ENCODE measurements at regions not wholly inside any gene's neighbourhood (a gene's known extent, or its start where the extent isn't known, plus 50 kb on each side); places are given as distances from the start of the nearest gene placed in this dataset.

DNA sequence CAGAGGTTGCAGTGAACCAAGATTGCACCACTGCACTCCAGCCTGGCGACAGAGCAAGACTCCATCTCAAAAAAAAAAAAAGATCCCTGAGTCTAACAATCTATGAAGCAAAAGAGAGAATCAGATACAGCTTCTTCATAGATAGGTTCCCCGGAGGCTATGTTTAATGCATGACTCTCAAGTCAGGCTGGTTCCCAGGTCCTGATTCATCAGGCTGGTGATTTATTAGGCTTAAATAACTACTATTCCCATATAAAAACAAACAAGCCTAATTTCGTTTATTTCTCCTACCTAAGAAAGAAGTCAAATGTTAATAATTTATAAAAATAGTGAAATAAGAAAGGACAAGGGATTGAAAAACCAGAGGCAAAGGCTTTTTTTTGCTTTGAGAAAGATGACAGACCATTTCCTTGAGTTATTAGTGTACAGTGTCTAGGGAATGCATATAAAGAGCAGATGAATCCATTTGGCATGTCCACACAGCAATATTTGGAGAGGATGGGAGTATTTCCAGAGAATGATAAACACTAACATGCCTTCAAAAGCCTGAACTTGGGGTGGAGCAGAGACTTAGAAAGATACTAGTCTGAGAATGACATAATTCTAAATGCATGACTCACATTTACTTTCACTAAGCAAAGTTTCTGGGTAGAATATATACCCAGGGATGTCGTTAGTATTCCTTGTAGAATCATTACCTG is 115.3 kb downstream of the NREP start:
- peaks cover 30% of the 10 kb centered on the region for H3K36me3 Mint-ChIP-seq (ENCODE audit: unreplicated experiment)
- H3K9me3 Mint-ChIP-seq (ENCODE audit: unreplicated experiment): peaks cover 5% of the 10 kb centered on the region
- TF ChIP-seq, protein P1, sequence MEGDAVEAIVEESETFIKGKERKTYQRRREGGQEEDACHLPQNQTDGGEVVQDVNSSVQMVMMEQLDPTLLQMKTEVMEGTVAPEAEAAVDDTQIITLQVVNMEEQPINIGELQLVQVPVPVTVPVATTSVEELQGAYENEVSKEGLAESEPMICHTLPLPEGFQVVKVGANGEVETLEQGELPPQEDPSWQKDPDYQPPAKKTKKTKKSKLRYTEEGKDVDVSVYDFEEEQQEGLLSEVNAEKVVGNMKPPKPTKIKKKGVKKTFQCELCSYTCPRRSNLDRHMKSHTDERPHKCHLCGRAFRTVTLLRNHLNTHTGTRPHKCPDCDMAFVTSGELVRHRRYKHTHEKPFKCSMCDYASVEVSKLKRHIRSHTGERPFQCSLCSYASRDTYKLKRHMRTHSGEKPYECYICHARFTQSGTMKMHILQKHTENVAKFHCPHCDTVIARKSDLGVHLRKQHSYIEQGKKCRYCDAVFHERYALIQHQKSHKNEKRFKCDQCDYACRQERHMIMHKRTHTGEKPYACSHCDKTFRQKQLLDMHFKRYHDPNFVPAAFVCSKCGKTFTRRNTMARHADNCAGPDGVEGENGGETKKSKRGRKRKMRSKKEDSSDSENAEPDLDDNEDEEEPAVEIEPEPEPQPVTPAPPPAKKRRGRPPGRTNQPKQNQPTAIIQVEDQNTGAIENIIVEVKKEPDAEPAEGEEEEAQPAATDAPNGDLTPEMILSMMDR (IDR thresholded peaks at IDR 0.05; ENCODE audit: partially characterized antibody, unreplicated experiment): no peak
- no peaks in the 10 kb centered on the region for H3K4me1 Mint-ChIP-seq (ENCODE audit: low read depth, unreplicated experiment)
- no peak overlapping the region for H3K4me3 Mint-ChIP-seq (ENCODE audit: unreplicated experiment)
- no peak overlapping the region for H3K27ac Mint-ChIP-seq (ENCODE audit: unreplicated experiment)
- H3K27me3 Mint-ChIP-seq (ENCODE audit: unreplicated experiment): peaks cover 2% of the 10 kb centered on the region
- no peak for DNase-seq

DNA sequence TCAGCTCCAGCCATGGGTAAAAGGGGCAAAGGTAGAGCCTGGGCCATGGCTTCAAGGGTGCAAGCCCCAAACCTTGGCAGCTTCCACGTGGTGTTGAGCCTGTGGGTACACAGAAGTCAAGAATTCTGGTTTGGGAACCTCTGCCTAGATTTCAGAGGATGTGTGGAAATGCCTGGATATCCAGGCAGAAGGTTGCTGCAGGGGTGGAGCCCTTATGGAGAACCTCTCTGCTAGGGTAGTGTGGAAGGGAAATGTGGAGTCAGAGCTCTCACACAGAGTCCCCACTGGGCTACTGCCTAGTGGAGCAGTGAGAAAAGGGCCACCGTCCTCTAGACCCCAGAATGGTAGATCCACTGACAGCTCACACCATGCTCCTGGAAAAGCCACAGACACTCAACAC is 117.1 kb downstream of the NREP start:
- no peaks in the 10 kb centered on the region for H3K4me1 Mint-ChIP-seq (ENCODE audit: low read depth, unreplicated experiment)
- H3K27ac Mint-ChIP-seq (ENCODE audit: unreplicated experiment): no peak overlapping the region
- H3K9me3 Mint-ChIP-seq (ENCODE audit: unreplicated experiment): peaks cover 5% of the 10 kb centered on the region
- H3K4me3 Mint-ChIP-seq (ENCODE audit: unreplicated experiment): no peak overlapping the region
- TF ChIP-seq, protein P1 (IDR thresholded peaks at IDR 0.05; ENCODE audit: partially characterized antibody, unreplicated experiment): no peak
- H3K36me3 Mint-ChIP-seq (ENCODE audit: unreplicated experiment): peaks cover 31% of the 10 kb centered on the region
- H3K27me3 Mint-ChIP-seq (ENCODE audit: unreplicated experiment): peaks cover 2% of the 10 kb centered on the region
- no peak for DNase-seq

DNA sequence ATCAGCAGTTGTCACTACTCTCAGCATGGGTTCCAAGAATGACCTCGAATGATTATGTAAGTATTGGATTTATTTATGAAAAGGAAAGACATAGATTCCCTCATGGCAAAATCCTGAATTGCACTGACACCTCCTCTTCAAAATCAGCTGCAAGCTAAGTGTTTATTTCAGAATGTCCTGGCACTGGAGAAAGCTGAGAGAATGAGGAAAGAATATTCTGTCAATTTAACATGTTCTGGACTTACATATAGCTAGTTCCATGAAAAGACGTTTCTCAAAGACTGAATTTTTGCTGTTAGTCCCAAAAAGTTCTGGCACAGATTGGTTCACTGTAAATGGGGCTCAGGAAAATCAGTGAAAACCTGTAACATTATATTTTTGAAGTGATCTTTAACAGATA is 120.3 kb downstream of the NREP start:
- Mint-ChIP-seq H3K4me3 (ENCODE audit: unreplicated experiment) (no peak overlapping the region), H3K9me3 (ENCODE audit: unreplicated experiment) (peaks cover 5% of the 10 kb centered on the region), H3K36me3 (ENCODE audit: unreplicated experiment) (peaks cover 31% of the 10 kb centered on the region), H3K4me1 (ENCODE audit: low read depth, unreplicated experiment) (no peaks in the 10 kb centered on the region), H3K27me3 (ENCODE audit: unreplicated experiment) (peaks cover 2% of the 10 kb centered on the region), H3K27ac (ENCODE audit: unreplicated experiment) (no peak overlapping the region)
- no peak for DNase-seq
- TF ChIP-seq, protein P1 (IDR thresholded peaks at IDR 0.05; ENCODE audit: partially characterized antibody, unreplicated experiment): no peak

DNA sequence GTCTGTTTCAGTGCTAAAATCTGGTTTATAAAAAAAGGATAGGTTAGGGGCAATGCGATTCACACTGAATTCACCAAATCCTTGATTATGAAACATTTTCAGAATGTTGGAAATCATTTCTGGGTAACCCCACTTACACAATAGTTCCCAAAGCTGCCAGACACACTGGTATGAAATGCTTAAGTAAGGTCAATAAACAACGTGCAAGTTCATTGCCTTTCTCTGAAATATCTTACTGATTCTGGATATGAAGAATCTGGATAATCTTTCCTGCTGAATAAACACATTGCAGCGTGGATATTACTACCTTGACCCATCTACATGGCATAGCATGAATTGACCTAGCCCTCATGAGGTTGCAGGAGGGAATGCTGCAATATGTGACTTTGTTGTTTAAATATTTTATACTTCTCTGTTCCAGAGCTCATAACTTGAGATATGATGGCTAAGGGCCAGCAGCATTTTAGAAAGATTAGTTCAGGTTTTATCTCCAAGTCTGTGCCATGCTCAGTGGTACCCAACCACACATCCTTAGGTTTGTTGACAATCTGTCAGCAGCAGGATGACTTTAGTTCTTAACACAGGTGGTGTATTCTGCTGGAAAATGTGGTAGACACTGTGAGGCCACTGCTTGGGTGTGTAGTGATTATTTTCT is 121.0 kb downstream of the NREP start:
- Mint-ChIP-seq H3K27me3 (ENCODE audit: unreplicated experiment) (peaks cover 2% of the 10 kb centered on the region), H3K4me3 (ENCODE audit: unreplicated experiment) (no peak overlapping the region), H3K27ac (ENCODE audit: unreplicated experiment) (no peak overlapping the region), H3K9me3 (ENCODE audit: unreplicated experiment) (peaks cover 5% of the 10 kb centered on the region), H3K4me1 (ENCODE audit: low read depth, unreplicated experiment) (no peaks in the 10 kb centered on the region), H3K36me3 (ENCODE audit: unreplicated experiment) (peaks cover 31% of the 10 kb centered on the region)
- TF ChIP-seq, protein P1 (IDR thresholded peaks at IDR 0.05; ENCODE audit: partially characterized antibody, unreplicated experiment): no peak
- DNase-seq: no peak
